GM12874 (cell line): ENCODE measurements at regions not wholly inside any gene's neighbourhood (a gene's known extent, or its start where the extent isn't known, plus 50 kb on each side); places are given as distances from the start of the nearest gene placed in this dataset.

Experiments
- TF ChIP-seq, protein P1 (sequence below): IDR thresholded peaks from 2 replicates; pipeline ENCODE4 v1.5.1; 2011; ENCODE audit warnings: low read depth, mild to moderate bottlenecking, control low read depth, low read length, moderate library complexity; ENCODE audit not compliant: insufficient read depth

DNA sequence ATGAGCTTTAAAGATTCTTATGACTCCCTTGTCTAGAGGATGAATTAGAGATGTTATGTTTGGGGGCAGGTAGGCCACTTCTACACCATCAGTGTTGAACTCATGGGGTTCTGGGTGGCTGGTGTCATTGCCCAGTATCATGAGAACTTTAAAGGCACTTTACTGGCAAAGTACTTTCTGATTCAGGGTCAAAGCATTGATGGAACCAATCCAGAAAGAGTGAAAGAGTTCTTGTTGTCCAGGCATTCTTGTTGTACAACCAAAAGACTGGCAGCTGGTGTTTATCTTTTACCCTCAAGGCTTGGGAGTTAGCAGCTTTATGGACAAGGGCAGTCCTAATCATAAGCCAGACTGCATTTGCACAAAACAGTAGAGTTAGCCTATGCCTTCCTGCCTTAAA is 673.0 kb downstream of the USP25 start:
- TF ChIP-seq, protein P1, sequence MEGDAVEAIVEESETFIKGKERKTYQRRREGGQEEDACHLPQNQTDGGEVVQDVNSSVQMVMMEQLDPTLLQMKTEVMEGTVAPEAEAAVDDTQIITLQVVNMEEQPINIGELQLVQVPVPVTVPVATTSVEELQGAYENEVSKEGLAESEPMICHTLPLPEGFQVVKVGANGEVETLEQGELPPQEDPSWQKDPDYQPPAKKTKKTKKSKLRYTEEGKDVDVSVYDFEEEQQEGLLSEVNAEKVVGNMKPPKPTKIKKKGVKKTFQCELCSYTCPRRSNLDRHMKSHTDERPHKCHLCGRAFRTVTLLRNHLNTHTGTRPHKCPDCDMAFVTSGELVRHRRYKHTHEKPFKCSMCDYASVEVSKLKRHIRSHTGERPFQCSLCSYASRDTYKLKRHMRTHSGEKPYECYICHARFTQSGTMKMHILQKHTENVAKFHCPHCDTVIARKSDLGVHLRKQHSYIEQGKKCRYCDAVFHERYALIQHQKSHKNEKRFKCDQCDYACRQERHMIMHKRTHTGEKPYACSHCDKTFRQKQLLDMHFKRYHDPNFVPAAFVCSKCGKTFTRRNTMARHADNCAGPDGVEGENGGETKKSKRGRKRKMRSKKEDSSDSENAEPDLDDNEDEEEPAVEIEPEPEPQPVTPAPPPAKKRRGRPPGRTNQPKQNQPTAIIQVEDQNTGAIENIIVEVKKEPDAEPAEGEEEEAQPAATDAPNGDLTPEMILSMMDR, result no peak

DNA sequence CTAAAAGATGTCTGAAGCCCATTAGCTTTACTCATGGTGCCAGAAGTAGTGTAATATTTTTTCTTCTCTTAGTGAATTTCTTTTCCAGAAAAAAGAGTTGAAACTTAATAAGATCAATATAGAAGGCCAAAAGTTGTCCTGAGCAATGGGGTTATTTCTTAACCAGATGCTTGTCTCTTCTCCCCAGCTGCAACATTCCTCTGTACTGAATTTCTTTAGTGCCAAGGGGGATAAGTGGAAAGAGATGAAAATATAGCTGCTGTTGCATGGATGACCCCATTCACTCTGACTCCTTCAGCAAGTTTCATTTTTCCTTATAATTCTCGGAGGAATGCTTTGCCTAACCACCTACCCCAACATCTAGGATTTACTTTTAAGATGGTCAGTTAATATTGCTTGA is 675.0 kb downstream of the USP25 start:
- TF ChIP-seq, protein P1, result no peak

DNA sequence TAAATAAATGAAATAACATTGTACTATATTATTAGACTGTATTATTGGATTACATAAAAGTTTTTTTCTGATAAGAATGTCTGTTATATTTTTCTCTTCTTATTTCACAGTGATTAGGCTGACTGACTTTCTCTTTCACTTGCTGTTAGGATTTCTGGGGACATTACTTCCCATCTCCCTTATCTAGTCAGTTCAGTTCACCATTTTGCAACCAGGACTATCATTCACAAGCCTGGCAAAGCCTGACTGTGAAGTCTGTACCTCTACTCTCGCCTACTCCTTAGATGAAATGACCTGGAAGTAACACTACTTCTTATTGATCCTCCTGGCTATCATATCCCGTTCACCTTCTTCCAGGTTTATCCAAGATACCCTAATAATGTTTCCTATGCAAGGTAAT is 676.6 kb downstream of the USP25 start:
- TF ChIP-seq, protein P1, result no peak

DNA sequence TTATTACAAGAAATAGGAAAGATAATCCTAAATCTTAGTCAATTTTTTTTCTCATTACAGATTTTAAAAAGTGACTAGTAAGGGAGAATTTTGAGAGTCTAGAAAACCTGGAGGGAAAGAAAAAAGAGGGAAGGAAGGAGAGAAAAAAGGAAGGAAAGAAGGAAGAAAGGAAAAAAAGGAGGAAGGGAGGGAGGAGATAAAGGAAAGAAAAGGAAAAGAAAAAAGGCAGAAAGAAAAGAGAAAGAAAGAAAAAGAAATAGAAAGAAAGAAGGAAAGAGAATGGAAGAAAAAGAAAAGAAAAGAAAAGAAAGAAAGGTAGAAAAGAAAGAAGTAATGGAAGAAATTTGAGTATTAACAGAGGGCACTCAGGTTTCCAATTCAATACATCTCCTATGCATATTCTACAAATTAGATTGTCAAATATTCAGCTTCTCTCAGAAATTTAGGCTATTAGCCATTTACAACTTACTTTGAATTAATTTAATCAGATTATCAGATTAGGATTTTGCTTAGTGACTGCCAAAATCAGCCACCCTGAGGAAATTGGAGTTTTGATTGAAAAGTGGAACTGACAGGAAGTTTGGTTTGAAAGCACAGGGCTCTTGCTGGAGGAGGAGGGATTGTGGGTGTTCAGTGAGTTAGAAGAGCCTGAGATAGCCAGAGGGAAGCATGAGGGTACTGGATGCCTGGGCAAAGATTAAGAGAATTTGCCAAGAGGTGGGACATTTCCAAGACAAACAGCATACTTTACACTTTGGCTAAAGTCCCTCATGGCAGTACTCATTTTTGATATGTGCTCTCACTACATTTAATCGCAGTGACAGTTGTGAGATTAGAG is 677.8 kb downstream of the USP25 start:
- TF ChIP-seq, protein P1, result no peak

DNA sequence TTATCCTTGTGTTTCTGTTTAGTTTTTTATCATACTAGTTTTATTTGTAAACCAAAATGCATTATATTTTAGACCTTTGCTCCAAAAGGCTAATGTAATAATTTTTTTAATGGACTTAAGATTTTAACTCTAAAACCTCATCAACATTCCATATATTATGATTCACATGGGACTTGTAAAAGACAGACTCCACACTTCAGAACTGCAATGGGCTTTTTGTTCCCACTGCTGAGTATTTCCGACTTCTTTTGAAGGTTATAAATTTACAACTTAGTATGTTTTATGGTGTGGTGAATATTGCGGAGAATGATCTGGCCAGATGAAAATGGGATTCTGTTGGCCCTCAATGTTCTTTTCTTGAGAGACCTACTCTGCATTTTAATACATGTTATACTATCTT is 678.5 kb downstream of the USP25 start:
- TF ChIP-seq, protein P1, result no peak

DNA sequence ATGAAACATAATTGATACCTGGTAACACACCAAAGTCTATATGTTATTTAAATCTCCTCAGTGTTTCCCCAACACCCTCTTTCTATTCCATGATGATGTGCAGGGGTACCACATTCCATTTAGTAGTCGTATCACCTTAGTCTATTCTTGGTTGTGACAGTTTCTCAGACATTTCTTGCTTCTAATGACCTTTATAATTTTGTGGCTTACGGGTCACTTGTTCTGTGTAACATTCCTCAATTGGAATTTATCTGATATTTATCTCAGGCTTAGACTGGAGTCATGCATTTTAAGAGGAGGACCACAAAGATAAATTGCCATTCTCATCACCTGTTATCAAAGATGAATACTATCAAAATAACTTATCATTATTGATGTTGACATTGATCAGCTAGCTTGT is 679.6 kb downstream of the USP25 start:
- TF ChIP-seq, protein P1, result no peak

DNA sequence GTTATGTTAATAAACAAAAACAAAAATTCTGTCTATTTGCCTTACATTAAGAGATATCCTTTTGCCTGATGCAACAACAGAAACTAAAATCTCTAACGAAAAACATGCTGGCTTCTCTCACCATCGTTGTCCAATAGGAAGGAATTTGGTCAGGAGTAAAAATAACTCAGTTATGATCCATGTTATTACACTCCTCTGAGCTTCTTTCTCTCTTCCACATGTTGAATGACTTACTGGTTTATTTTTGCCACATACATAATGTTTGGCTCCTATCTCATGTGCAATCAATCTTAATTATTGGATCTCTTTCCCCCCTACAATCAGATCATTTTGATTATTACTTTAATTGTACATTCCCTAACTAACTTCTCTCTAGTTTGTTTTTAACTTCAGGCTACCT is 688.4 kb downstream of the USP25 start:
- TF ChIP-seq, protein P1, result no peak
